Activated naive CD8-positive, alpha-beta T cell treated with anti-CD3 and anti-CD28 coated beads, Interleukin-2, amount 10 ng/mL, durations not matched to agents 7 days and 5 days (primary cell): ENCODE measurements at regions not wholly inside any gene's neighbourhood (a gene's known extent, or its start where the extent isn't known, plus 50 kb on each side); places are given as distances from the start of the nearest gene placed in this dataset.
A peak's percentile ranks its signal among the peaks of the same experiment; 100 is the strongest.

Experiments
- ATAC-seq: fragments of 150-1000 bp; cut with Tn5 transposase; one replicate; pipeline ENCODE4 v1.10.0; 2021; ENCODE audit warnings: low read depth, moderate library complexity
- POLR2A ChIA-PET: fragments of 350-600 bp; sonication (Branson Sonifier 250); formaldehyde crosslinking; loops from one replicate; lab custom pipeline; 2021; ENCODE audit warnings: antibody characterized with exemption; lab: Charles Lee
- DNase-seq: peaks from one replicate; pipeline ENCODE4 v3.0.0; 2021
- H3K27ac Mint-ChIP-seq: one replicate; pipeline ENCODE4 v1.8.0; 2022; ENCODE audit warnings: mild to moderate bottlenecking, mixed read lengths
- H3K27me3 Mint-ChIP-seq: one replicate; pipeline ENCODE4 v1.8.0; 2022; ENCODE audit warnings: mild to moderate bottlenecking, moderate library complexity, mixed read lengths
- H3K36me3 Mint-ChIP-seq: one replicate; pipeline ENCODE4 v1.8.0; 2021; ENCODE audit warnings: mild to moderate bottlenecking, mixed read lengths
- H3K4me1 Mint-ChIP-seq: one replicate; pipeline ENCODE4 v1.8.0; 2021; ENCODE audit warnings: mixed read lengths
- H3K4me3 Mint-ChIP-seq: one replicate; pipeline ENCODE4 v1.8.0; 2022; ENCODE audit warnings: mild to moderate bottlenecking, moderate library complexity, mixed read lengths
- H3K9me3 Mint-ChIP-seq: one replicate; pipeline ENCODE4 v1.8.0; 2021; ENCODE audit warnings: mixed read lengths

DNA sequence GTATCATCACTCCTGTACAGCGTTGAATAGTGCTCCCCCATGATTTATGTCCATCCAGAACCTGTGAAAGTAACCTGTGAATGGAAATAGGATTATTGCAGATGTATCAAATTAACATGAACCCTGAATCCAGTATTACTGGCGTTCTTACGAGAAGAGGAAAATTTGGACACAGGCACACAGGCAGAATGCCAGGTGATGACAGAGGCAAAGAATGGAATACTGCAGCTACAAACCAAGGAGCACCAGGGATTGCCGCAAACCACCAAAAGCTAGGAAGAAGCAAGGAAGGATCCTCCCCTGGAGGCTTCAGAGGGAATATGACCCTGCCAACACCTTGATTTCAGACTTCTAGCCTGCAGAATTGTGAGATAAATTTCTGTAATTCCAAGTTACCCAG lies 113.5 kb upstream of the EGLN3 start:
- H3K4me3 Mint-ChIP-seq, result no peak overlapping the region
- POLR2A ChIA-PET, result no interaction called here
- H3K36me3 Mint-ChIP-seq, result peaks cover 5% of the 10 kb centered on the region
- peaks cover 44% of the 10 kb centered on the region for H3K27me3 Mint-ChIP-seq
- H3K27ac Mint-ChIP-seq, result no peak overlapping the region
- no peak for ATAC-seq
- H3K9me3 Mint-ChIP-seq, result peaks cover 5% of the 10 kb centered on the region
- no peak for DNase-seq
- peaks cover 10% of the 10 kb centered on the region for H3K4me1 Mint-ChIP-seq

DNA sequence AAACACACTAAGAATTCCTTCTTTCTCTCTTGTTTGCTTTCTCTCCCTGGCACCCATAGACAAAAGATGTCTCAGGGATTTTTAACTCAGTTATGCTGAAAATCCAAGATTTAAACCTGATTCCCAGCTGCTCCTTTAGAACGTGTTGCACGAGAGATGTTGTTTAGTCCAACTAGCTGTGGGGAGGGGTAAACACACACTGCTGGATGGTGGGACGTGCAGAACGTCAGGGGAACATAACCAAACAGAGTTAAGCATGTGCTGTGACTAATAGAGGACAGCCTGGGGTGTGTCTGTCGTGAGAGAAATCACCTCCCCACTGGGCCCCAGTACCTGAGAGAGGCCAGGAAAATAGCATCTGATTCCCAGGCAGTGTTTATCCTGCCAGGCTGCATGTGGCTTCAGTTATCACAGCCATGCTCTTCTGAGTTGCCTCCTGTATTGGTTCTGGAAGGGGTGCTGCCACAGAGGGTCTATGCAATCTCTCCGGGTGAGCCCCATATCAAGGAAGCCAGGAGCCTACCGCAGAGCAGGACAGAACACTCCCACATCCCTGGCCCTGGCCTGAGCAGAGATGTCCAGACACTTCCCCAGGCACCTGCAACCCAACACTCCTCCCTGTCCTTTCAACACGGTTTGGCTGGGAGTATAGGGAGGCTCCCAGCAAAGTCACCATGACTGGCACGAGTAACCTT lies 112.7 kb upstream of the EGLN3 start:
- Mint-ChIP-seq H3K36me3 (peaks cover 5% of the 10 kb centered on the region), H3K4me3 (no peak overlapping the region), H3K27ac (no peak overlapping the region), H3K27me3 (peaks cover 44% of the 10 kb centered on the region), H3K9me3 (peaks cover 5% of the 10 kb centered on the region), H3K4me1 (peaks cover 15% of the 10 kb centered on the region)
- no peak for ATAC-seq
- DNase-seq, result no peak
- POLR2A ChIA-PET, result no interaction called here

DNA sequence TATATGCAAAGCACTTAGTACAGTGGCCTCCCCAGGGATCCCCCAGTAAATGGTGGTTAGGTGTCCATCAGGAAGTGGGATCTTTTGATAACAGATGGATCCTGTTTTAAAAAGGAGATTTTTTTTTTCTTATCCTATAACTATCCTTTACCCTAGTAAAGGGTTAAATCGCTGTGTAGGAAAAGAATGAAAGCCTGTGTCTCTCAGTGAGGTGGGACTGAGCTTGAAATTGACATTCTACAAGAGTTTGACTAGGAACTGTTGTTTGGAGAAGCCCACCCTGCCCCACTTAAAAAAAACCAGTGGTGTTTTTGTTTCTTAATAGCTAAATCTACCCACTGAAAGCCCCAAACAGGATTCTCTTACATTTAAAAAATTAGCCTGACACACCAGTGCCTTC lies 112.2 kb upstream of the EGLN3 start:
- H3K36me3 Mint-ChIP-seq, result peaks cover 4% of the 10 kb centered on the region

DNA sequence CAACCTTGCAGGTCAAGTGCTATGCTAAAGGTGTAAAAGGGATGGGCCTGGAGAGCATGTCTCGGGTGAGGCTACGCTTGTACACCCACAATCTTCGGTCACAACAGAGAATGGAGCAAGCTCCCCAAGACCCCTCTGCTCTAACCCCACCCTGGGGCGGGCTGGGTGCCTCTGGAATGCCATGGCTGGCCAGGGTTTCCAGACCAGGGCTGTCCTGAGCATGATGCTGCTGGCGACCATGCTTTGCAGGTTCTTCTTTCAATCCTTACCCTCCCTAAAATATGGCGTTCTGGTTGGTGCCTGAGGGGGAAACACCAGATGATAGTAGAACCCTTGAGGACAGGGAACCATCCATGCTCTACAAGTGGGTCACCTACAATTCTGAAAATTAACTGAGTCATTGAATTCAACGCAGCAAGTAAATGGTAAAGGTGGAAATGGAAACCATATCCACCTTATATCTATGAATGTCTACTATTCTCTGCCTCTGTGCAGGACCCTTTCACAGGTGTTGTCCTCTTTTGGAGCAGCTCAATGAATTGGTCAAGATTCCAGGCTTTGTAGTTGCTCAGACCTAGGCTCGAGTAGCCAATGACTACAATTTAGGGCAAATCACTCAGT lies 111.6 kb upstream of the EGLN3 start:
- ATAC-seq, result no peak

More for the DNA sequence above, 112.2 kb upstream of the EGLN3 start:
- DNase-seq (no peak), ATAC-seq (no peak)
- Mint-ChIP-seq H3K4me3 (no peak overlapping the region), H3K27ac (no peak overlapping the region), H3K4me1 (peaks cover 15% of the 10 kb centered on the region), H3K27me3 (peaks cover 40% of the 10 kb centered on the region), H3K9me3 (peaks cover 3% of the 10 kb centered on the region)
- POLR2A ChIA-PET, result no interaction called here

DNA sequence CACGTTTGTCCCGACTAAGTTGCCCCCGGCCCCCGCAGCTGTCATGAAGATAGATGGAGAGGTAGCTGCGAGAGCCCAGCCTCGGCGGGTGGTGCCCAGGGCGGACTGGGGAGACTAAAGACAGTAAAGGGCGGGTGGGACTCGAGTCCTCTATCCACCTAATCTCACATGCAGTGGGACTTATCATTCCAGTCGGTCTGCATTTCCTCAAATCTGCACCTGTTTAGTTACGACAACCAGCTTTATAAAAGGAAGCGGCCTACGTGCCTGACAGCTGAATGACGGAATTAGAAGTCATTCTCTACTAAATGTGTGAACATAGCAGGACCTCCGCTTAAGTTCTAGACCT lies 109.8 kb upstream of the EGLN3 start:
- ATAC-seq, result peak; percentile 7
- peak overlapping the region; percentile 85 for H3K27ac Mint-ChIP-seq
- H3K4me1 Mint-ChIP-seq, result peaks cover 19% of the 10 kb centered on the region
- no peaks in the 10 kb centered on the region for H3K9me3 Mint-ChIP-seq
- no peak for DNase-seq
- POLR2A ChIA-PET, result interaction anchor here (0.9 to 2.2 kb wide), 7 partner anchors 9 to 41 kb away, joined by 4 to 18 read pairs (median 6); no protein-coding TSS in a partner anchor
- H3K36me3 Mint-ChIP-seq, result no peaks in the 10 kb centered on the region
- H3K27me3 Mint-ChIP-seq, result peaks cover 45% of the 10 kb centered on the region
- H3K4me3 Mint-ChIP-seq, result peak overlapping the region; percentile 81

More for the DNA sequence above, 111.6 kb upstream of the EGLN3 start:
- H3K4me1 Mint-ChIP-seq, result peaks cover 15% of the 10 kb centered on the region
- peaks cover 4% of the 10 kb centered on the region for H3K36me3 Mint-ChIP-seq
- no peak for DNase-seq
- POLR2A ChIA-PET, result no interaction called here
- H3K9me3 Mint-ChIP-seq, result peaks cover 3% of the 10 kb centered on the region
- no peak overlapping the region for H3K27ac Mint-ChIP-seq
- H3K27me3 Mint-ChIP-seq, result peaks cover 43% of the 10 kb centered on the region
- H3K4me3 Mint-ChIP-seq, result no peak overlapping the region

DNA sequence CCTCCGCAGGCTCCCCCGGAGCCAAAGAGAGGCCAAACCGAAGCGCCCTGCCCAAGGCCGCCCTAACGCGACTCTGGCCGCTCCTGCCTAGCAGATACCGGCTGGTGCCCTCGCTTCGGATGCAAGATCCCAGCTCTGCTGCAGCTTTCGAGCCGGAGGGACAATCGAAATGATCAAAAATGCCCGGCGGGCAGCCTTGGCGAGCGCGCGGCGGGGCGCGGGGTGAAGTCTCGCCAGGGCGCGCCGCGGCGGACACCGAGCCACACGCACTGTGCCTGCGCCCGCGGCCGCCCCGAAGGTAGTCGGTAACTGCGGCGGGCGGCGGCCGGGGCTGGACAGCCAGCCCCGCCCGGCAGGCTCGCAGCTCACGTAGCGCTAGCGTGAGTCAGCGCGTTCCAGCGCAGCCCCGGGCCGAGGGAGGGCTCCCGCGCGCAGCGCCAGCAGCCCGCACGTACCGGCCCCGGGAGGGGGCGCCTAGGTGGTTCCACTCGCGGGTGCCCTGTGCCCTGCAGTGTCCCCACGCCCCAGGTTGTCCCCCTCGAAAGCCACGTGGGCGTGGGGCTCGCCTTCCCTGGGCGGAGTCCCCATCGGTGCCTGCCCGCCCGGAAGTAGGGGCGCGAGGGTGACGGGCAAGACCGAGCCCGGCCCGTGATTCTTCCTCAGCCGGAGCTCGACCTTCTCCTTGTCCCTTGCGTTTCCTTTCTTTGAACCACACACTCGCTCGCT lies 109.2 kb upstream of the EGLN3 start:
- Mint-ChIP-seq H3K27me3 (peaks cover 46% of the 10 kb centered on the region), H3K4me3 (peak overlapping the region; percentile 81), H3K27ac (peak overlapping the region; percentile 85), H3K36me3 (no peaks in the 10 kb centered on the region), H3K4me1 (peaks cover 24% of the 10 kb centered on the region), H3K9me3 (no peaks in the 10 kb centered on the region)
- peak; percentile 96 for ATAC-seq
- DNase-seq, result peak; percentile 82
- POLR2A ChIA-PET, result interaction anchor here (0.7 to 2.2 kb wide), 9 partner anchors 8 to 47 kb away, joined by 3 to 18 read pairs (median 5); no protein-coding TSS in a partner anchor

DNA sequence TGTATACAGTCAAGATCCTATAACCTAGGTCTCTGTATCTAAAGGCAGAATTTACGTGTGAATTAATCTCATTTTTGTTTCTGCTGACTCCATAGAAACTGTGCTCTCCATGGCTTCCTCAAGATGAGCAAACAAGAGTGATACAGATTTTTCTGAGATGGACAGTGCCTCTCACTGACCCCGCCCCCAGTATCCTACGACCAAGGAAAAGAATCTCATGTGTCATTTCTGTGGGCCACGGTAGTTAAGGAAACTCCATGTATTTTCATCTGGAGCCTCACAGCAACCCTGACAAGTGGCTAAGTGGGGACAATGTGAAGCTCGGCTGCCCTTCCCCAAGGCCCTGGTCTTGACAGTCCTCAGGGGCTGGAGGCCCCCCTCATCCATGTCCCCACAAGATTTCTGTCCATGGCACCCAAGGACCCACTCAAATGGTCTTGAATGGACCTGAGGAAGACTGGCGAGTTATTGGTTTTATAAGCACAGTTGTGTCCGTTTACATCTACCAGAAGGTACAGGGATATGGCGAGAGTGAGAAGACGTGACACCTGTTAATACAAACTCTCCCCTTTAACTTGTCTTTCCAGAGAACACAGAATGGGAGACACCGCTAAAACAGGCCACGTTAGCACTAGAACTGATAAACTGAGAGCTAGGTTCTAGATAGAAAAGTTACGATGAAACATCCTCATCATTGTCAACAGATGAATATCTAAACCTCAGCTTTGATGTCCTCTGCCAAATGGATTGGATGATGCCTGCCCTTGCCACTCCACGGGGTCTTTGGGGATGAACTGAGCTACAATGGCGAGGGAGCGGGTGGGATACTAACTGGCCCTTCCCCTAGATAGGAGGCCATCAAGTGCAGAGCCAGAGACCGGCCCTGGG lies 108.4 kb upstream of the EGLN3 start:
- Mint-ChIP-seq H3K36me3 (peaks cover 2% of the 10 kb centered on the region), H3K27me3 (peaks cover 48% of the 10 kb centered on the region), H3K9me3 (no peaks in the 10 kb centered on the region), H3K27ac (peak overlapping the region; percentile 66), H3K4me1 (peaks cover 28% of the 10 kb centered on the region), H3K4me3 (peak overlapping the region; percentile 71)
- POLR2A ChIA-PET, result interaction anchor here (0.7 to 2.2 kb wide), 10 partner anchors 8 to 46 kb away, joined by 3 to 18 read pairs (median 4); no protein-coding TSS in a partner anchor
- ATAC-seq (no peak), DNase-seq (no peak)

DNA sequence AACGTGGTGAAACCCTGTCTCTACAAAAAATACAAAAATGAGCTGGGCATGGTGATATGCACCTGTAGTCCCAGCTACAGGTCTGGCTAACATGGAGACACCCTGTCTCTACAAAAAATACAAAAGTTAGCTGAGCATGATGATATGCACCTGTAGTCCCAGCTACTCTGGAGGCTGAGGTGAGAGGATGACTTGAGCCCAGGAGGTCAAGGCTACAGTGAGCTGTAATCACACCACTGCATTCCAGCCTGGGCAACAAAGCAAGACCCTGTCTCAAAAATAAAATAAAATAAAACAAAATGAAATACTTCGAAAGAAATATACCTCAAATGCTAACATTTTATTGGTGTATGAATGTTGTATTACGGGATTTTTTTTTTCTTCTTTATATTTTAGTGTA lies 107.6 kb upstream of the EGLN3 start:
- H3K9me3 Mint-ChIP-seq, result no peaks in the 10 kb centered on the region
- no peak for ATAC-seq
- peaks cover 42% of the 10 kb centered on the region for H3K27me3 Mint-ChIP-seq
- no peak overlapping the region for H3K27ac Mint-ChIP-seq
- POLR2A ChIA-PET, result interaction anchor here (1.9 kb wide), 1 partner anchor 15 kb away, joined by 4 read pairs; no protein-coding TSS in a partner anchor
- H3K4me1 Mint-ChIP-seq, result peaks cover 34% of the 10 kb centered on the region
- no peak overlapping the region for H3K4me3 Mint-ChIP-seq
- DNase-seq, result no peak
- H3K36me3 Mint-ChIP-seq, result peaks cover 4% of the 10 kb centered on the region

DNA sequence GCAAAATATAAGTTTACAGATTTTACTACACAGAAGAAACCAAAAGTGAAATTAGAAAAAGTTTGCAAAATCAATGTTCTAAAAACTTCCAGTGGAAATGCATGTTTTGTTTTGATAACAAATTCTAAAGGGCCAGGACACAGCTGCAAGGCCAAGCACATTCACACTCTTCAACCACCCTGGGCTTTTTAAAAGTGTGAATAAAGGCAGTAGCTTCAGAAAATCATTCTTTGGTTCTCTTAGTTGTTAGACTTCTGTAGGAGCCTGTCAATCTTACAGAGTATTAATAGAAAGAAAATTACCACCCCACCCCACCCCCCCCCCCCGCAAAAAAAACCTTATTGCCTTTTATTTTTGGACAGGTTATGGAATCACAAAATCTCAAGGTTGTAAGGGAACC lies 105.2 kb upstream of the EGLN3 start:
- POLR2A ChIA-PET, result no interaction called here
- Mint-ChIP-seq H3K36me3 (peaks cover 6% of the 10 kb centered on the region), H3K4me1 (peaks cover 54% of the 10 kb centered on the region), H3K27me3 (peaks cover 25% of the 10 kb centered on the region), H3K4me3 (no peak overlapping the region), H3K9me3 (no peaks in the 10 kb centered on the region), H3K27ac (no peak overlapping the region)
- ATAC-seq, result no peak
- no peak for DNase-seq

DNA sequence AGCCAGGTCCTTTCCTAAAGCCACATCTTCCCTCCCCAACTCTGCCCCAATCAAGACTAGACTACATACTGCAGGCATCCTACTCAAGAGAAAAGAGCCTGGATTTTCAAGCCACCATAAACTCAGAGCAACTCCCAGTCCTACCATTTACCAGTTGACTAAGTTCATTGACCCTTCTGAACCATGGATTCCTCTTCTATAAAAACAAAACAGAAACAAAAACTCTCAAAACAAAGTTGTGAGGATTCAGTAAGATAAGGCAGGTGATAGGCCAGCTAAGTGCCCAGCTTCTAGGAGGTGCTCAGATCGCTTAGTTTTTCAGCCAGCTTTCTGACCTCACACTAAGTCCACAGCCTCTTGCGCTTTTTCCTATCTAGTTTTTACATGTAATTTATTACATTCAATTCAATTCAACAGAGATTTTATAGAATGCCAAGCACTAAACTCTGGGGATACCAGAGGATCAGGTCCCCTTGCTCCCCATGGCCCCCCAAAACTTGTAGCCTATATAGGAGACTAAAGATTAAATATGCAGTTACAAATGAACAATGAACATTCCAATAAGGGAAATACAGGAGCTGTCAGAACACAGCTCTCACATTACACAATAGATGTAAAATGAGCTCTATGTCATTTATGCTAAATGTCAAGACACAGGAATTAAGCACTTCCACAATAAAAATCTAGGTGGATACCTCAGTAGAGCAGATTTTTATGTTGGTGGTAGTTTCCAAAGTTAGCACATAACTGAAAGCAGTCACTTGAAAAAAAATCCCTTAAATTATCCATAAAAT lies 104.5 kb upstream of the EGLN3 start:
- DNase-seq (no peak), ATAC-seq (no peak)
- Mint-ChIP-seq H3K9me3 (peaks cover 2% of the 10 kb centered on the region), H3K4me3 (no peak overlapping the region), H3K4me1 (peaks cover 55% of the 10 kb centered on the region), H3K36me3 (peaks cover 13% of the 10 kb centered on the region), H3K27me3 (peaks cover 18% of the 10 kb centered on the region), H3K27ac (peak overlapping the region; percentile 51)
- POLR2A ChIA-PET, result interaction anchor here (0.7 to 1.2 kb wide), 3 partner anchors 13 to 222 kb away, joined by 3 to 4 read pairs (median 3); no protein-coding TSS in a partner anchor

DNA sequence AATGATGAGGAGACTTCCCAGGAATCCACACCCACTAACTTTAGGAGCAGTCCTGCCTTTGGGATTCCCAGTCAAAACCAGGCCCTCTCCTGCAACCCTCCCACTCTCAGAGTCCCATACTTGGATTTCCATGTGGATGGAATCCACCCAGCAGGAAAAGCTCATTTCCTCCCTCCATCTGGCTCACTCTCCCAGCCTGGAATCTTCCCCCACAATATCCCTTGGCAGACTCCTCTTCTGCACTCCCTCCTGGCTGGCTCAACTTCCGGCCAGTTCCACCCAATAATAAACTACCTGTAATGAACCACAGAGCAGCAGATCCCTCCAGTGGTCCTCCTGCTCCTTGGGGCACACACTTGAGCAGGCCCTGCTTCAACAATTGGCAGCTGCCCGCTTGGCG lies 102.8 kb upstream of the EGLN3 start:
- H3K4me1 Mint-ChIP-seq, result peaks cover 56% of the 10 kb centered on the region
- H3K27ac Mint-ChIP-seq, result peak overlapping the region; percentile 18
- no peak for ATAC-seq

DNA sequence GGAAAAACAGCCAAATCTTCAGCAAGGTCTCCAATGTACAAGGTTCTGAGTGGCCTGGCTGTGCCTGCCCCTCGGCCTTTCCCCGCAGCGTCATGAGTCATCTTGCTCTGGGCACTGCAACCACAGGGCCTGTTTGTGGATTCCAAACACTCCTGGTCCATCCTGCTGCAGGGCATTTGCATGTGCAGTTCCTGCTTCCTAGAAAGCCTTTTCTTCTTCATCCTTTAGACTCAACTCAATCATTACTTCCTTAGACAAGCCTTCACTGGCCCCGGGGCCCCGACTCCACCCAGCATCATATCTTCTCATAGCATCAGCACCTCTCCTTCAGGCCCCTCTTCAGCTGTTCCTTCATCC lies 101.8 kb upstream of the EGLN3 start:
- peaks cover 2% of the 10 kb centered on the region for H3K9me3 Mint-ChIP-seq
- peaks cover 19% of the 10 kb centered on the region for H3K36me3 Mint-ChIP-seq
- H3K4me3 Mint-ChIP-seq, result peak overlapping the region; percentile 64
- peaks cover 56% of the 10 kb centered on the region for H3K4me1 Mint-ChIP-seq
- POLR2A ChIA-PET, result interaction anchor here (1.1 to 1.8 kb wide), 2 partner anchors 8 to 9 kb away, joined by 3 to 6 read pairs; no protein-coding TSS in a partner anchor
- ATAC-seq (no peak), DNase-seq (no peak)
- peaks cover 14% of the 10 kb centered on the region for H3K27me3 Mint-ChIP-seq
- H3K27ac Mint-ChIP-seq, result peak overlapping the region; percentile 19

More for the DNA sequence above, 102.8 kb upstream of the EGLN3 start:
- no peak overlapping the region for H3K4me3 Mint-ChIP-seq
- no peak for DNase-seq
- peaks cover 15% of the 10 kb centered on the region for H3K27me3 Mint-ChIP-seq
- H3K36me3 Mint-ChIP-seq, result peaks cover 19% of the 10 kb centered on the region
- H3K9me3 Mint-ChIP-seq, result peaks cover 2% of the 10 kb centered on the region
- POLR2A ChIA-PET, result interaction anchor here (1.5 kb wide), 1 partner anchor 10 kb away, joined by 5 read pairs; no protein-coding TSS in a partner anchor
